BLaER1 treated with 17β-estradiol and CSF1 and Interleukin-3, amounts not matched to agents 10 nM and 100 nM (cell line): ENCODE measurements at regions not wholly inside any gene's neighbourhood (a gene's known extent, or its start where the extent isn't known, plus 50 kb on each side); places are given as distances from the start of the nearest gene placed in this dataset.

Experiments
- H3K27ac ChIP-seq, 11 experiments: shearing (Covaris generic); formaldehyde crosslinking; 2 replicates each; pipeline ENCODE4 v1.8.1; 2022
- H3K27me3 ChIP-seq, 11 experiments: shearing (Covaris generic); formaldehyde crosslinking; 2 replicates each; pipeline ENCODE4 v1.8.1; 2022
- H3K36me3 ChIP-seq, 11 experiments: shearing (Covaris generic); formaldehyde crosslinking; 2 replicates each; pipeline ENCODE4 v1.8.1; 2022
- H3K4me1 ChIP-seq, 10 experiments: shearing (Covaris generic); formaldehyde crosslinking; 2 replicates each; pipeline ENCODE4 v1.8.1; 2022
- H3K4me2 ChIP-seq, 11 experiments: shearing (Covaris generic); formaldehyde crosslinking; 2 replicates each; pipeline ENCODE4 v1.8.1; 2022
- H3K4me3 ChIP-seq, 10 experiments: shearing (Covaris generic); formaldehyde crosslinking; 2 replicates each; pipeline ENCODE4 v1.8.1; 2022
- H3K9ac ChIP-seq, 11 experiments: shearing (Covaris generic); formaldehyde crosslinking; 2 replicates each; pipeline ENCODE4 v1.8.1; 2022
- H3K9me3 ChIP-seq, 11 experiments: shearing (Covaris generic); formaldehyde crosslinking; replicated peaks in 1 of 11; 2 replicates each; pipeline ENCODE4 v1.8.1; 2022
- H4K20me1 ChIP-seq, 11 experiments: shearing (Covaris generic); formaldehyde crosslinking; 2 replicates each; pipeline ENCODE4 v1.8.1; 2022
- Cebpa-rat ChIP-seq, 11 experiments: shearing (Covaris generic); IDR thresholded peaks; 2 replicates each; pipeline ENCODE4 v1.8.1; 2022

GRCh38 chr6:141492521-141493284 is 640.0 kb upstream of the GJE1 start:
- Histone ChIP-seq H3K4me1 (peaks cover 5 to 13% (median 6%) of the 10 kb centered on the region in 10 experiments; a peak in 13 of 20 replicates), H3K4me2 (no peak overlapping the region), H3K36me3 (no peaks in the 10 kb centered on the region), H3K4me3 (no peak overlapping the region), H3K27ac (no peak overlapping the region), H3K9me3 (peaks cover 9 to 32% (median 21%) of the 10 kb centered on the region in 11 experiments; a peak in 18 of 22 replicates), H4K20me1 (no peaks in the 10 kb centered on the region), H3K9ac (no peak overlapping the region), H3K27me3 (no peaks in the 10 kb centered on the region)
- no peak for TF ChIP-seq Cebpa-rat (IDR thresholded peaks at IDR 0.05)

- Histone ChIP-seq H3K27ac (no peak overlapping the region), H3K27me3 (no peaks in the 10 kb centered on the region), H4K20me1 (no peaks in the 10 kb centered on the region), H3K4me3 (no peak overlapping the region), H3K9ac (no peak overlapping the region), H3K36me3 (no peaks in the 10 kb centered on the region), H3K4me2 (no peak overlapping the region), H3K4me1 (peaks cover 5 to 10% (median 6%) of the 10 kb centered on the region in 10 experiments; a peak in 13 of 20 replicates), H3K9me3 (peaks cover 5 to 31% (median 20%) of the 10 kb centered on the region in 11 experiments; a peak in 19 of 22 replicates)
- TF ChIP-seq Cebpa-rat (IDR thresholded peaks at IDR 0.05) = no peak
Observed at GRCh38 chr6:141491684-141492083, 641.0 kb upstream of the GJE1 start.

- H3K27ac ChIP-seq = no peak overlapping the region
- H3K36me3 ChIP-seq = no peaks in the 10 kb centered on the region
- H3K9me3 ChIP-seq = peaks cover under 1 to 31% (median 19%) of the 10 kb centered on the region in 11 experiments; a peak in 18 of 22 replicates
- peaks cover 5 to 12% (median 6%) of the 10 kb centered on the region in 10 experiments; a peak in 13 of 20 replicates for H3K4me1 ChIP-seq
- no peak overlapping the region for H3K4me3 ChIP-seq
- no peak overlapping the region for H3K4me2 ChIP-seq
- TF ChIP-seq Cebpa-rat (IDR thresholded peaks at IDR 0.05) = no peak
- no peak overlapping the region for H3K9ac ChIP-seq
- H4K20me1 ChIP-seq = no peaks in the 10 kb centered on the region
- no peaks in the 10 kb centered on the region for H3K27me3 ChIP-seq
Observed at GRCh38 chr6:141490982-141491381, 641.7 kb upstream of the GJE1 start.

- Histone ChIP-seq H3K9ac (no peak overlapping the region), H3K36me3 (no peaks in the 10 kb centered on the region; a peak in 1 of 22 replicates), H3K4me3 (no peak overlapping the region), H3K4me1 (peaks cover 12 to 33% (median 20%) of the 10 kb centered on the region in 10 experiments), H4K20me1 (no peaks in the 10 kb centered on the region), H3K27me3 (no peaks in the 10 kb centered on the region), H3K4me2 (peak overlapping the region in 7 of 11 experiments; percentile 11 to 41 (median 21); a peak in 7 of 22 replicates), H3K27ac (peak overlapping the region in 3 of 11 experiments; percentile 8 to 30 (median 22); a peak in 2 of 22 replicates), H3K9me3 (peaks cover 0 to 30% (median 19%) of the 10 kb centered on the region in 11 experiments; a peak in 16 of 22 replicates)
- no peak for TF ChIP-seq Cebpa-rat (IDR thresholded peaks at IDR 0.05)
Observed at GRCh38 chr6:141488488-141488887, 644.2 kb upstream of the GJE1 start.

GRCh38 chr6:141486942-141487341 is 645.8 kb upstream of the GJE1 start:
- peaks cover 0 to 30% (median 19%) of the 10 kb centered on the region in 11 experiments; a peak in 16 of 22 replicates for H3K9me3 ChIP-seq
- H3K27me3 ChIP-seq = no peaks in the 10 kb centered on the region
- no peak overlapping the region for H3K4me3 ChIP-seq
- no peaks in the 10 kb centered on the region; a peak in 1 of 22 replicates for H3K36me3 ChIP-seq
- H3K4me2 ChIP-seq = no peak overlapping the region
- peaks cover 19 to 47% (median 34%) of the 10 kb centered on the region in 10 experiments for H3K4me1 ChIP-seq
- no peaks in the 10 kb centered on the region for H4K20me1 ChIP-seq
- no peak overlapping the region for H3K27ac ChIP-seq
- TF ChIP-seq Cebpa-rat (IDR thresholded peaks at IDR 0.05) = no peak
- no peak overlapping the region for H3K9ac ChIP-seq

GRCh38 chr6:141484711-141485110 is 648.0 kb upstream of the GJE1 start:
- Histone ChIP-seq H3K27me3 (no peaks in the 10 kb centered on the region), H4K20me1 (no peaks in the 10 kb centered on the region), H3K36me3 (no peaks in the 10 kb centered on the region; a peak in 1 of 22 replicates), H3K4me1 (peaks cover 25 to 57% (median 40%) of the 10 kb centered on the region in 10 experiments), H3K27ac (peak overlapping the region; percentile 41 to 96 (median 91); a peak in 21 of 22 replicates), H3K4me2 (peak overlapping the region; percentile 81 to 93 (median 87)), H3K9me3 (peaks cover 0 to 46% (median 32%) of the 10 kb centered on the region in 11 experiments; a peak in 18 of 22 replicates), H3K4me3 (peak overlapping the region; percentile 32 to 64 (median 54); a peak in 13 of 20 replicates), H3K9ac (peak overlapping the region; percentile 47 to 78 (median 69); a peak in 21 of 22 replicates)
- TF ChIP-seq Cebpa-rat (IDR thresholded peaks at IDR 0.05) = no peak

- Histone ChIP-seq H3K4me3 (peak overlapping the region; percentile 39 to 64 (median 56)), H3K9ac (peak overlapping the region; percentile 47 to 78 (median 69); a peak in 21 of 22 replicates), H3K4me2 (peak overlapping the region; percentile 81 to 93 (median 87)), H3K27ac (peak overlapping the region; percentile 41 to 96 (median 91); a peak in 21 of 22 replicates), H3K27me3 (no peaks in the 10 kb centered on the region), H3K9me3 (peaks cover 0 to 51% (median 38%) of the 10 kb centered on the region in 11 experiments; a peak in 18 of 22 replicates), H3K4me1 (peaks cover 24 to 56% (median 40%) of the 10 kb centered on the region in 10 experiments), H3K36me3 (no peaks in the 10 kb centered on the region; a peak in 1 of 22 replicates), H4K20me1 (no peaks in the 10 kb centered on the region)
- no peak for TF ChIP-seq Cebpa-rat (IDR thresholded peaks at IDR 0.05)
Observed at GRCh38 chr6:141483598-141484061, 649.1 kb upstream of the GJE1 start.

GRCh38 chr6:141482796-141483597 is 649.7 kb upstream of the GJE1 start:
- H3K4me2 ChIP-seq = peak overlapping the region; percentile 81 to 93 (median 87)

More at GRCh38 chr6:141482796-141483597, 649.7 kb upstream of the GJE1 start:
- no peak for TF ChIP-seq Cebpa-rat (IDR thresholded peaks at IDR 0.05)
- Histone ChIP-seq H3K27me3 (no peaks in the 10 kb centered on the region), H3K4me3 (peak overlapping the region; percentile 39 to 64 (median 56)), H3K4me1 (peaks cover 19 to 50% (median 35%) of the 10 kb centered on the region in 10 experiments), H3K9me3 (peaks cover 0 to 51% (median 38%) of the 10 kb centered on the region in 11 experiments; a peak in 18 of 22 replicates), H3K36me3 (no peaks in the 10 kb centered on the region; a peak in 1 of 22 replicates), H3K27ac (peak overlapping the region; percentile 18 to 96 (median 91); a peak in 21 of 22 replicates), H4K20me1 (no peaks in the 10 kb centered on the region), H3K9ac (peak overlapping the region; percentile 40 to 78 (median 69); a peak in 21 of 22 replicates)
